ENCODE measurements at regions not wholly inside any gene's neighbourhood (a gene's known extent, or its start where the extent isn't known, plus 50 kb on each side); places are given as distances from the start of the nearest gene placed in this dataset.

GRCh38 chr5:112656451-112656850 lies 81.2 kb upstream of the APC start:
- H3K27me3 ChIP-seq (replicated peaks; ENCODE audit: control insufficient read depth, insufficient read depth, low read length): peaks cover 1% of the 10 kb centered on the region; the same call in 1 of the 2 replicates
- Mint-ChIP-seq H3K27ac (ENCODE audit: unreplicated experiment) (no peak overlapping the region), H3K27me3 (ENCODE audit: insufficient read depth, unreplicated experiment) (peaks cover 13% of the 10 kb centered on the region), H3K9me3 (ENCODE audit: unreplicated experiment) (no peaks in the 10 kb centered on the region), H3K4me1 (ENCODE audit: low read depth, unreplicated experiment) (no peaks in the 10 kb centered on the region), H3K4me3 (ENCODE audit: unreplicated experiment) (no peak overlapping the region), H3K36me3 (ENCODE audit: insufficient read depth, unreplicated experiment) (no peaks in the 10 kb centered on the region)
- intact Hi-C loops (cut with micrococcal nuclease; ENCODE audit: unreplicated experiment): no loop called here
- POLR2A ChIA-PET: no interaction called here
- H3K9me3 ChIP-seq: no peaks in the 10 kb centered on the region; the same call in 1 of the 2 replicates
- no peak for TF ChIP-seq CTCF (IDR thresholded peaks at IDR 0.05; ENCODE audit: insufficient read depth in 1 of 2, low read depth in 1 of 2, low read length in 1 of 2, severe bottlenecking in 1 of 2, unreplicated experiment in 1 of 2)
- BruUV-seq (replicated peaks): no TSS peak
- H3K4me3 ChIP-seq (ENCODE audit: low read depth, low read length): no peak overlapping the region
- H3K36me3 ChIP-seq (ENCODE audit: control insufficient read depth, insufficient read depth, low read length): no peaks in the 10 kb centered on the region
- no peak for DNase-seq
- CTCF ChIA-PET: no interaction called here
- no peaks in the 10 kb centered on the region for H3K4me1 ChIP-seq

GRCh38 chr5:112657804-112658203 lies 79.9 kb upstream of the APC start:
- intact Hi-C loops (cut with micrococcal nuclease; ENCODE audit: unreplicated experiment): no loop called here
- no peaks in the 10 kb centered on the region for H3K9me3 Mint-ChIP-seq (ENCODE audit: unreplicated experiment)
- no peak overlapping the region for H3K27ac Mint-ChIP-seq (ENCODE audit: unreplicated experiment)
- H3K4me1 Mint-ChIP-seq (ENCODE audit: low read depth, unreplicated experiment): no peaks in the 10 kb centered on the region
- Histone ChIP-seq H3K27me3 (replicated peaks; ENCODE audit: control insufficient read depth, insufficient read depth, low read length) (peaks cover 1% of the 10 kb centered on the region; the same call in 1 of the 2 replicates), H3K4me3 (ENCODE audit: low read depth, low read length) (no peak overlapping the region), H3K36me3 (ENCODE audit: control insufficient read depth, insufficient read depth, low read length) (no peaks in the 10 kb centered on the region), H3K4me1 (no peaks in the 10 kb centered on the region), H3K9me3 (no peaks in the 10 kb centered on the region; the same call in 1 of the 2 replicates)
- no peak for TF ChIP-seq CTCF (IDR thresholded peaks at IDR 0.05; ENCODE audit: insufficient read depth in 1 of 2, low read depth in 1 of 2, low read length in 1 of 2, severe bottlenecking in 1 of 2, unreplicated experiment in 1 of 2)
- no peak overlapping the region for H3K4me3 Mint-ChIP-seq (ENCODE audit: unreplicated experiment)
- no peaks in the 10 kb centered on the region for H3K36me3 Mint-ChIP-seq (ENCODE audit: insufficient read depth, unreplicated experiment)
- no peak for DNase-seq
- ChIA-PET POLR2A (no interaction called here), CTCF (no interaction called here)
- peaks cover 23% of the 10 kb centered on the region for H3K27me3 Mint-ChIP-seq (ENCODE audit: insufficient read depth, unreplicated experiment)
- BruUV-seq (replicated peaks): no TSS peak

GRCh38 chr5:112660359-112660758 lies 77.3 kb upstream of the APC start:
- H3K9me3 Mint-ChIP-seq (ENCODE audit: unreplicated experiment): no peaks in the 10 kb centered on the region
- BruUV-seq (replicated peaks): no TSS peak
- Histone ChIP-seq H3K27me3 (replicated peaks; ENCODE audit: control insufficient read depth, insufficient read depth, low read length) (peaks cover 1% of the 10 kb centered on the region; the same call in 1 of the 2 replicates), H3K9me3 (no peaks in the 10 kb centered on the region; the same call in 1 of the 2 replicates), H3K4me3 (ENCODE audit: low read depth, low read length) (no peak overlapping the region), H3K4me1 (no peaks in the 10 kb centered on the region), H3K36me3 (ENCODE audit: control insufficient read depth, insufficient read depth, low read length) (no peaks in the 10 kb centered on the region)
- H3K4me1 Mint-ChIP-seq (ENCODE audit: low read depth, unreplicated experiment): no peaks in the 10 kb centered on the region
- H3K27me3 Mint-ChIP-seq (ENCODE audit: insufficient read depth, unreplicated experiment): peaks cover 21% of the 10 kb centered on the region
- ChIA-PET POLR2A (no interaction called here), CTCF (no interaction called here)
- no peak overlapping the region for H3K27ac Mint-ChIP-seq (ENCODE audit: unreplicated experiment)
- no peaks in the 10 kb centered on the region for H3K36me3 Mint-ChIP-seq (ENCODE audit: insufficient read depth, unreplicated experiment)
- H3K4me3 Mint-ChIP-seq (ENCODE audit: unreplicated experiment): no peak overlapping the region
- intact Hi-C loops (cut with micrococcal nuclease; ENCODE audit: unreplicated experiment): no loop called here
- TF ChIP-seq CTCF (IDR thresholded peaks at IDR 0.05; ENCODE audit: insufficient read depth in 1 of 2, low read depth in 1 of 2, low read length in 1 of 2, severe bottlenecking in 1 of 2, unreplicated experiment in 1 of 2): no peak
- DNase-seq: no peak
